WTC11 (cell line): ENCODE measurements at regions not wholly inside any gene's neighbourhood (a gene's known extent, or its start where the extent isn't known, plus 50 kb on each side); places are given as distances from the start of the nearest gene placed in this dataset.

Source experiments
- ATF1 ChIP-seq: sonication (generic); formaldehyde crosslinking; IDR thresholded peaks from 2 replicates; pipeline ENCODE4 v1.8.1; 2023; ENCODE audit warnings: mild to moderate bottlenecking, moderate library complexity, missing genetic modification reagents
- CBFB ChIP-seq: sonication (generic); formaldehyde crosslinking; IDR thresholded peaks from 2 replicates; pipeline ENCODE4 v1.8.1; 2022; ENCODE audit warnings: mild to moderate bottlenecking, low read depth, missing genetic modification reagents
- ELF4 ChIP-seq: sonication (generic); formaldehyde crosslinking; IDR thresholded peaks from 2 replicates; pipeline ENCODE4 v1.8.1; 2022; ENCODE audit warnings: low read depth, mild to moderate bottlenecking, moderate library complexity, missing genetic modification reagents
- FOXP1 ChIP-seq: sonication (generic); formaldehyde crosslinking; IDR thresholded peaks from 2 replicates; pipeline ENCODE4 v1.8.0; 2022; ENCODE audit warnings: missing genetic modification reagents, mild to moderate bottlenecking, moderate library complexity, borderline replicate concordance
- NFE2L1 ChIP-seq: sonication (generic); formaldehyde crosslinking; IDR thresholded peaks from 2 replicates; pipeline ENCODE4 v1.8.1; 2023; ENCODE audit warnings: missing genetic modification reagents
- ZNF232 ChIP-seq: sonication (generic); formaldehyde crosslinking; IDR thresholded peaks from 2 replicates; pipeline ENCODE4 v1.8.0; 2022; ENCODE audit warnings: mild to moderate bottlenecking, missing genetic modification reagents
- TF ChIP-seq, protein P1 (sequence below): fragments of 200-600 bp; IDR thresholded peaks from 2 replicates; pipeline ENCODE4 v1.8.0; 2022; ENCODE audit warnings: antibody characterized with exemption

DNA sequence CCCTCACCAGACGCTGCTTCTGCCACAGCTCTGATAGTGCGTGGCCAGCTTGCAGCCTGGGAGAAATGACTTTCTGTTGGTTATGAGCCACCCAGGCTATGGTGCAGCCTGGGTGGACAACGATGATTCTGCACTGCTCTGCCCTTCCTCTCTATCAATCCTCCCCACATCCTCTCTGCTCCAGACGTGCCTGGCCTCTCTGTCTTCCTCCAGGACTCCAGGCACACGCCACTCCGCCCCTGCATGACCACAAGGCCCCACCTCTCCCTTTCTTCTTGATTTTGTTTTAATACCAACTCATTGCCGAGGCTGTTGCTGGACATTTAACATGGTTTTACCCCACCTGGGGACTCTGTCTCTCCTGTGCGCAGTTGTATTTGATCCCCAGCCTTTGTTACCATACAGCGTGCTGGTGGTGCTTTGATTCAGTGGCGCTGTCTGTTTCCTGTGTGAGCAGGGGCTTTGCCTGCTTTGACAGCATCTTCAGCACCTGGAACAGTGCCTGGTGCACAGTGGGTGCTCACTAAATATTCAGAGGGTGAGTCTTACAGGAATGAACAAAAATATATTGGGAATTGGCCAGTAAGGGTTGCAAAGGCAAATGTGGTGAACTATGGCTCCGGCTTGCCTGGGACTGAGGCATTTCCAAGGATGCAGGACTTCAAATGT lies 280.9 kb downstream of the CDH26 start:
- TF ChIP-seq, protein P1, sequence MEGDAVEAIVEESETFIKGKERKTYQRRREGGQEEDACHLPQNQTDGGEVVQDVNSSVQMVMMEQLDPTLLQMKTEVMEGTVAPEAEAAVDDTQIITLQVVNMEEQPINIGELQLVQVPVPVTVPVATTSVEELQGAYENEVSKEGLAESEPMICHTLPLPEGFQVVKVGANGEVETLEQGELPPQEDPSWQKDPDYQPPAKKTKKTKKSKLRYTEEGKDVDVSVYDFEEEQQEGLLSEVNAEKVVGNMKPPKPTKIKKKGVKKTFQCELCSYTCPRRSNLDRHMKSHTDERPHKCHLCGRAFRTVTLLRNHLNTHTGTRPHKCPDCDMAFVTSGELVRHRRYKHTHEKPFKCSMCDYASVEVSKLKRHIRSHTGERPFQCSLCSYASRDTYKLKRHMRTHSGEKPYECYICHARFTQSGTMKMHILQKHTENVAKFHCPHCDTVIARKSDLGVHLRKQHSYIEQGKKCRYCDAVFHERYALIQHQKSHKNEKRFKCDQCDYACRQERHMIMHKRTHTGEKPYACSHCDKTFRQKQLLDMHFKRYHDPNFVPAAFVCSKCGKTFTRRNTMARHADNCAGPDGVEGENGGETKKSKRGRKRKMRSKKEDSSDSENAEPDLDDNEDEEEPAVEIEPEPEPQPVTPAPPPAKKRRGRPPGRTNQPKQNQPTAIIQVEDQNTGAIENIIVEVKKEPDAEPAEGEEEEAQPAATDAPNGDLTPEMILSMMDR = no peak
- no peak for TF ChIP-seq ZNF232 (CRISPR knock-in tag)
- TF ChIP-seq FOXP1 (CRISPR knock-in tag) = no peak
- TF ChIP-seq ELF4 = no peak
- TF ChIP-seq ATF1 (CRISPR knock-in tag) = no peak
- TF ChIP-seq CBFB (CRISPR knock-in tag) = no peak
- no peak for TF ChIP-seq NFE2L1 (CRISPR knock-in tag)
